GM23338 (cell line): ENCODE measurements at regions not wholly inside any gene's neighbourhood (a gene's known extent, or its start where the extent isn't known, plus 50 kb on each side); places are given as distances from the start of the nearest gene placed in this dataset.
A peak's percentile ranks its signal among the peaks of the same experiment; 100 is the strongest.

Experiments
- ATAC-seq: fragments of 200-7000 bp; cut with Tn5 transposase; 3 replicates; pipeline ENCODE4 v1.9.1; 2020
- DNase-seq: peaks from one replicate; pipeline ENCODE4 v3.0.0-alpha.2; 2015; ENCODE audit warnings: low spot score
- H2AFZ ChIP-seq: fragments of 200-600 bp; sonication (generic); 2 replicates; pipeline ENCODE4 v1.8.0; 2016; ENCODE audit warnings: antibody characterized with exemption, mild to moderate bottlenecking, moderate library complexity
- H3F3A ChIP-seq: fragments of 200-600 bp; sonication (generic); replicated peaks from 2 replicates; pipeline ENCODE4 v1.8.0; 2017; ENCODE audit warnings: antibody characterized with exemption, mixed run types, low read depth
- H3K27ac ChIP-seq: fragments of 200-600 bp; sonication (generic); 2 replicates; pipeline ENCODE4 v1.6.1; 2016; ENCODE audit warnings: low read depth
- H3K27me3 ChIP-seq: fragments of 200-600 bp; sonication (generic); 2 replicates; pipeline ENCODE4 v1.8.0; 2016; ENCODE audit warnings: mild to moderate bottlenecking, mixed run types, moderate library complexity; ENCODE audit not compliant: insufficient read depth
- H3K36me3 ChIP-seq: fragments of 200-600 bp; sonication (generic); 2 replicates; pipeline ENCODE4 v1.8.0; 2016; ENCODE audit warnings: mild to moderate bottlenecking; ENCODE audit not compliant: insufficient read depth
- H3K4me1 ChIP-seq: fragments of 200-600 bp; sonication (generic); 2 replicates; pipeline ENCODE4 v1.8.0; 2016; ENCODE audit warnings: mild to moderate bottlenecking, moderate library complexity; ENCODE audit not compliant: insufficient read depth
- H3K4me2 ChIP-seq: fragments of 200-600 bp; sonication (generic); 2 replicates; pipeline ENCODE4 v1.7.1; 2017; ENCODE audit warnings: mixed run types
- H3K4me3 ChIP-seq: fragments of 200-600 bp; sonication (generic); 2 replicates; pipeline ENCODE4 v1.6.1; 2016; ENCODE audit warnings: mixed run types
- H3K79me2 ChIP-seq: fragments of 200-600 bp; sonication (generic); replicated peaks from 2 replicates; pipeline ENCODE4 v1.8.0; 2017; ENCODE audit warnings: mild to moderate bottlenecking; ENCODE audit not compliant: insufficient read depth
- H3K9me2 ChIP-seq: fragments of 200-600 bp; sonication (generic); 2 replicates; pipeline ENCODE4 v1.8.0; 2017; ENCODE audit not compliant: insufficient read depth
- H4K20me1 ChIP-seq: fragments of 200-600 bp; sonication (generic); replicated peaks from 2 replicates; pipeline ENCODE4 v1.8.0; 2017; ENCODE audit warnings: mild to moderate bottlenecking; ENCODE audit not compliant: insufficient read depth
- H3K27ac Mint-ChIP-seq: 2 replicates; pipeline ENCODE4 v1.8.0; 2020; ENCODE audit warnings: inconsistent platforms, mild to moderate bottlenecking, moderate library complexity, mixed read lengths
- H3K27me3 Mint-ChIP-seq: 3 replicates; pipeline ENCODE4 v1.8.0; 2022; ENCODE audit warnings: low read depth, mild to moderate bottlenecking, moderate library complexity, mixed read lengths, inconsistent platforms; ENCODE audit not compliant: insufficient read depth, poor library complexity
- H3K36me3 Mint-ChIP-seq: 3 replicates; pipeline ENCODE4 v1.8.0; 2021; ENCODE audit warnings: low read depth, mild to moderate bottlenecking, inconsistent platforms, moderate library complexity, mixed read lengths
- H3K4me1 Mint-ChIP-seq: 3 replicates; pipeline ENCODE4 v1.8.0; 2020; ENCODE audit warnings: mild to moderate bottlenecking, inconsistent platforms, mixed read lengths
- H3K4me3 Mint-ChIP-seq: 3 replicates; pipeline ENCODE4 v1.8.0; 2021; ENCODE audit warnings: moderate library complexity, mild to moderate bottlenecking, inconsistent platforms, mixed read lengths
- H3K9me3 Mint-ChIP-seq: 3 replicates; pipeline ENCODE4 v1.8.0; 2020; ENCODE audit warnings: moderate library complexity, mild to moderate bottlenecking, inconsistent platforms, mixed read lengths
- CREB1 ChIP-seq: fragments of 250-450 bp; sonication (Bioruptor Pico); IDR thresholded peaks from 2 replicates; pipeline ENCODE4 v1.5.0; 2020; ENCODE audit warnings: low read depth, mild to moderate bottlenecking, moderate library complexity
- CTCF ChIP-seq, 2 experiments: fragments of 200-600 bp in 1 of 2; sonication (generic) in 1 of 2; conservative IDR thresholded peaks; 2 replicates each; pipeline versions ENCODE4 v1.5.1 to v1.6.1; 2016 to 2017; ENCODE audit warnings: antibody characterized with exemption in 2 of 2, low read depth in 2 of 2, mild to moderate bottlenecking in 2 of 2, moderate library complexity in 1 of 2
- ETS1 ChIP-seq: IDR thresholded peaks from 2 replicates; pipeline ENCODE4 v1.6.1; 2016; ENCODE audit warnings: antibody characterized with exemption
- EZH2 ChIP-seq: fragments of 200-600 bp; sonication (generic); IDR thresholded peaks from one replicate; pipeline ENCODE4 v1.8.0; 2017; ENCODE audit warnings: antibody characterized with exemption, mild to moderate bottlenecking, low read depth; ENCODE audit not compliant: unreplicated experiment
- EZH2phosphoT487 ChIP-seq: fragments of 200-600 bp; sonication (generic); IDR thresholded peaks from one replicate; pipeline ENCODE4 v1.8.1; 2018; ENCODE audit warnings: antibody characterized with exemption; ENCODE audit not compliant: unreplicated experiment
- JUNB ChIP-seq: IDR thresholded peaks from one replicate; pipeline ENCODE4 v1.6.1; 2016; ENCODE audit warnings: antibody characterized with exemption; ENCODE audit not compliant: unreplicated experiment
- NANOG ChIP-seq: IDR thresholded peaks from 2 replicates; pipeline ENCODE4 v1.6.1; 2016; ENCODE audit warnings: antibody characterized with exemption, borderline replicate concordance
- POLR2AphosphoS5 ChIP-seq: IDR thresholded peaks from 2 replicates; pipeline ENCODE4 v1.6.1; 2016; ENCODE audit warnings: antibody characterized with exemption, low read depth
- REST ChIP-seq: IDR thresholded peaks from one replicate; pipeline ENCODE4 v1.6.1; 2018; ENCODE audit warnings: antibody characterized with exemption; ENCODE audit not compliant: unreplicated experiment
- STAT1 ChIP-seq: IDR thresholded peaks from one replicate; pipeline ENCODE4 v1.6.1; 2016; ENCODE audit warnings: antibody characterized with exemption; ENCODE audit not compliant: unreplicated experiment
- ZNF114 ChIP-seq: fragments of 250-450 bp; sonication (Bioruptor Pico); IDR thresholded peaks from 2 replicates; pipeline ENCODE4 v1.5.0; 2020; ENCODE audit warnings: mild to moderate bottlenecking, moderate library complexity
- ZNF331 ChIP-seq: fragments of 250-450 bp; sonication (Bioruptor Pico); IDR thresholded peaks from 2 replicates; pipeline ENCODE4 v1.5.0; 2020; ENCODE audit warnings: low read depth, mild to moderate bottlenecking, moderate library complexity
- ZNF462 ChIP-seq: fragments of 250-450 bp; sonication (Bioruptor Pico); IDR thresholded peaks from 2 replicates; pipeline ENCODE4 v1.5.0; 2020; ENCODE audit warnings: mild to moderate bottlenecking, moderate library complexity

- Mint-ChIP-seq H3K4me1 (peaks cover 2% of the 10 kb centered on the region; the same call in 1 of the 3 replicates), H3K4me3 (no peak overlapping the region), H3K27me3 (peaks cover 3% of the 10 kb centered on the region), H3K36me3 (no peaks in the 10 kb centered on the region), H3K9me3 (peaks cover 4% of the 10 kb centered on the region; the same call in 2 of the 3 replicates), H3K27ac (no peak overlapping the region)
- DNase-seq (peak; percentile 6), ATAC-seq (peak; percentile 53)
- no peaks in the 10 kb centered on the region for H3F3A ChIP-seq
- no peaks in the 10 kb centered on the region for H3K27me3 ChIP-seq
- H3K36me3 ChIP-seq, result no peaks in the 10 kb centered on the region
- no peaks in the 10 kb centered on the region for H4K20me1 ChIP-seq
- H3K79me2 ChIP-seq, result no peaks in the 10 kb centered on the region
- TF ChIP-seq ETS1, result no peak
- no peak for TF ChIP-seq CREB1 (CRISPR knock-in tag)
- TF ChIP-seq CTCF (conservative IDR thresholded peaks at IDR 0.05; ENCODE audit: low read depth in 2 of 2), result no peak
- TF ChIP-seq ZNF462, result no peak
- no peak for TF ChIP-seq EZH2
- TF ChIP-seq POLR2AphosphoS5, result no peak
- TF ChIP-seq EZH2phosphoT487, result no peak
- TF ChIP-seq STAT1, result no peak
- no peak for TF ChIP-seq JUNB
- no peak for TF ChIP-seq ZNF331 (CRISPR knock-in tag)
- TF ChIP-seq ZNF114 (CRISPR knock-in tag), result no peak
- no peak for TF ChIP-seq NANOG
- no peak for TF ChIP-seq REST
- no peak overlapping the region for H3K4me3 ChIP-seq
- no peaks in the 10 kb centered on the region for H3K4me1 ChIP-seq
- H3K4me2 ChIP-seq, result no peak overlapping the region
- no peak overlapping the region for H3K27ac ChIP-seq
- no peak overlapping the region for H2AFZ ChIP-seq
- H3K9me2 ChIP-seq, result peaks cover 24% of the 10 kb centered on the region
Measured at GRCh38 chr3:135310317-135310716, 515.3 kb downstream of the EPHB1 start.
